Inferior parietal cortex (tissue), 1 donor: ENCODE measurements at regions not wholly inside any gene's neighbourhood (a gene's known extent, or its start where the extent isn't known, plus 50 kb on each side); places are given as distances from the start of the nearest gene placed in this dataset.

Experiments used
- DNase-seq: peaks from one replicate; pipeline ENCODE4 v3.0.0-alpha.2; 2016; ENCODE audit errors: extremely low spot score

GRCh38 chr2:217656316-217656715 lies 346.5 kb downstream of the TNS1 start:
- no peak for DNase-seq

GRCh38 chr2:217655651-217656050 lies 347.1 kb downstream of the TNS1 start:
- DNase-seq, result no peak

GRCh38 chr2:217654168-217654567 lies 348.6 kb downstream of the TNS1 start:
- DNase-seq, result no peak

- no peak for DNase-seq
Observed at GRCh38 chr2:217652761-217653639, 349.8 kb downstream of the TNS1 start.

- peak; percentile 79 for DNase-seq
Observed at GRCh38 chr2:217650716-217651360, 352.0 kb downstream of the TNS1 start.

- DNase-seq, result no peak
Observed at GRCh38 chr2:217650229-217650628, 352.6 kb downstream of the TNS1 start.

- DNase-seq, result no peak
Observed at GRCh38 chr2:217647925-217648324, 354.9 kb downstream of the TNS1 start.

GRCh38 chr2:217647226-217647625 lies 355.6 kb downstream of the TNS1 start:
- DNase-seq, result no peak

GRCh38 chr2:217645896-217646295 lies 356.9 kb downstream of the TNS1 start:
- DNase-seq, result no peak

GRCh38 chr2:217643789-217644301 lies 358.9 kb downstream of the TNS1 start:
- no peak for DNase-seq

GRCh38 chr2:217642944-217643343 lies 359.9 kb downstream of the TNS1 start:
- DNase-seq, result no peak

- DNase-seq, result no peak
Observed at GRCh38 chr2:217641960-217642359, 360.8 kb downstream of the TNS1 start.

- DNase-seq, result no peak
Observed at GRCh38 chr2:217639481-217639880, 363.3 kb downstream of the TNS1 start.

GRCh38 chr2:217638533-217638932 lies 364.3 kb downstream of the TNS1 start:
- DNase-seq, result no peak

GRCh38 chr2:217638031-217638430 lies 364.8 kb downstream of the TNS1 start:
- no peak for DNase-seq

GRCh38 chr2:217636991-217637561 lies 365.7 kb downstream of the TNS1 start:
- DNase-seq, result no peak

GRCh38 chr2:217636578-217636977 lies 366.2 kb downstream of the TNS1 start:
- DNase-seq, result no peak

GRCh38 chr2:217634871-217635270 lies 367.9 kb downstream of the TNS1 start:
- no peak for DNase-seq

- DNase-seq, result no peak
Observed at GRCh38 chr2:217632043-217632442, 370.8 kb downstream of the TNS1 start.

- DNase-seq, result no peak
Observed at GRCh38 chr2:217631115-217631514, 371.7 kb downstream of the TNS1 start.

- DNase-seq, result no peak
Observed at GRCh38 chr2:217629347-217629746, 373.4 kb downstream of the TNS1 start.

GRCh38 chr2:217628061-217628460 lies 374.7 kb downstream of the TNS1 start:
- no peak for DNase-seq

GRCh38 chr2:217626926-217627325 lies 375.9 kb downstream of the TNS1 start:
- DNase-seq, result no peak
